ENCODE measurements at regions not wholly inside any gene's neighbourhood (a gene's known extent, or its start where the extent isn't known, plus 50 kb on each side); places are given as distances from the start of the nearest gene placed in this dataset.

DNA sequence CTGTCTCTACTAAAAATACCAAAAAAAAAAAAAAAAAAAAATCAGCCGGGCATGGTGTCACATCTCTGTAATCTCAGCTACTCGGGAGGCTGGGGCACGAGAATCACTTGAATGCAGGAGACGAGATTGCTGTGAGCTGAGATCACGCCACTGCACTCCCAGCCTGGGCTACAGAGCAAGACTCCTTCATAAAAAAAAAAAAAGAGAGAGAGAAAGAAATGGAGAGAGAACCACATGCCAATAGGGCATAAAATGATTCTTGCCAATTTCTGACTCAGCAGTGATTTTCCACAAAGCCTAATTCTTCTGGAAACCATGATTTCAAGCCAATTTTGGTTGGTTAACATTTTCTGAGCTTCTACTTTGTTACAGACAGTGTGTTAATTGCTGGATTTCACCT is 250.4 kb upstream of the SEL1L start:
- TF ChIP-seq POLR2AphosphoS5 (IDR thresholded peaks at IDR 0.05; ENCODE audit: low read depth, low read length): no peak
- TF ChIP-seq TAF1 (IDR thresholded peaks at IDR 0.05; ENCODE audit: borderline replicate concordance, insufficient read depth, low read length): no peak
- TF ChIP-seq, protein P1, sequence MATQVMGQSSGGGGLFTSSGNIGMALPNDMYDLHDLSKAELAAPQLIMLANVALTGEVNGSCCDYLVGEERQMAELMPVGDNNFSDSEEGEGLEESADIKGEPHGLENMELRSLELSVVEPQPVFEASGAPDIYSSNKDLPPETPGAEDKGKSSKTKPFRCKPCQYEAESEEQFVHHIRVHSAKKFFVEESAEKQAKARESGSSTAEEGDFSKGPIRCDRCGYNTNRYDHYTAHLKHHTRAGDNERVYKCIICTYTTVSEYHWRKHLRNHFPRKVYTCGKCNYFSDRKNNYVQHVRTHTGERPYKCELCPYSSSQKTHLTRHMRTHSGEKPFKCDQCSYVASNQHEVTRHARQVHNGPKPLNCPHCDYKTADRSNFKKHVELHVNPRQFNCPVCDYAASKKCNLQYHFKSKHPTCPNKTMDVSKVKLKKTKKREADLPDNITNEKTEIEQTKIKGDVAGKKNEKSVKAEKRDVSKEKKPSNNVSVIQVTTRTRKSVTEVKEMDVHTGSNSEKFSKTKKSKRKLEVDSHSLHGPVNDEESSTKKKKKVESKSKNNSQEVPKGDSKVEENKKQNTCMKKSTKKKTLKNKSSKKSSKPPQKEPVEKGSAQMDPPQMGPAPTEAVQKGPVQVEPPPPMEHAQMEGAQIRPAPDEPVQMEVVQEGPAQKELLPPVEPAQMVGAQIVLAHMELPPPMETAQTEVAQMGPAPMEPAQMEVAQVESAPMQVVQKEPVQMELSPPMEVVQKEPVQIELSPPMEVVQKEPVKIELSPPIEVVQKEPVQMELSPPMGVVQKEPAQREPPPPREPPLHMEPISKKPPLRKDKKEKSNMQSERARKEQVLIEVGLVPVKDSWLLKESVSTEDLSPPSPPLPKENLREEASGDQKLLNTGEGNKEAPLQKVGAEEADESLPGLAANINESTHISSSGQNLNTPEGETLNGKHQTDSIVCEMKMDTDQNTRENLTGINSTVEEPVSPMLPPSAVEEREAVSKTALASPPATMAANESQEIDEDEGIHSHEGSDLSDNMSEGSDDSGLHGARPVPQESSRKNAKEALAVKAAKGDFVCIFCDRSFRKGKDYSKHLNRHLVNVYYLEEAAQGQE (IDR thresholded peaks at IDR 0.05; ENCODE audit: insufficient read depth in 1 of 2, low read depth in 2 of 2, low read length in 2 of 2): no peak
- no peak for TF ChIP-seq SIN3A (IDR thresholded peaks at IDR 0.05; ENCODE audit: borderline replicate concordance, insufficient read depth, low read length)
- no peak for TF ChIP-seq FOXP2 (optimal IDR thresholded peaks at IDR 0.05; ENCODE audit: borderline replicate concordance, extremely low read depth, extremely low read length, insufficient read depth)
